ENCODE measurements at regions not wholly inside any gene's neighbourhood (a gene's known extent, or its start where the extent isn't known, plus 50 kb on each side); places are given as distances from the start of the nearest gene placed in this dataset.
"Not testable (repeated sequence)": the region's sequence is repeated elsewhere in the genome, so short reads cannot be mapped to it uniquely, and the experiment has no call there.

DNA sequence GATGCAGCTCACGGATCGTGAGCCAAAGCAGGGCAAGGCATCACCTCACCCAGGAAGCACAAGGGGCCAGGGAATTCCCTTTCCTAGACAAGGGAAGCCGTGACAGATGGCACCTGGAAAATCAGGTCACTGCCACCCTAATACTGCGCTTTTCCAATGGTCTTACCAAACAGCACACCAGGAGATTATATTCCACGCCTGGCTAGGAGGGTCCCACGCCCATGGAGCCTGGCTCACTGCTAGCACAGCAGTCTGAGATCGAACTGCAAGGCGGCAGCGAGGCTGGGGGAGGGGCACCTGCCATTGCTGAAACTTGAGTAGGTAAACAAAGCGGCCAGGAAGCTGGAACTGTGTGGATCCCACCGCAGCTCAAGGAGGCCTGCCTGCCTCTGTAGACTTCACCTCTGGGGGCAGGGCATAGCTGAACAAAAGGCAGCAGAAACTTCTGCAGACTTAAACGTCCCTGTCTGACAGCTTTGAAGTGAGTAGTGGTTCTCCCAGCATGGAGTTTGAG lies 205.2 kb upstream of the GRIK2 start:
- TF ChIP-seq, protein P1, sequence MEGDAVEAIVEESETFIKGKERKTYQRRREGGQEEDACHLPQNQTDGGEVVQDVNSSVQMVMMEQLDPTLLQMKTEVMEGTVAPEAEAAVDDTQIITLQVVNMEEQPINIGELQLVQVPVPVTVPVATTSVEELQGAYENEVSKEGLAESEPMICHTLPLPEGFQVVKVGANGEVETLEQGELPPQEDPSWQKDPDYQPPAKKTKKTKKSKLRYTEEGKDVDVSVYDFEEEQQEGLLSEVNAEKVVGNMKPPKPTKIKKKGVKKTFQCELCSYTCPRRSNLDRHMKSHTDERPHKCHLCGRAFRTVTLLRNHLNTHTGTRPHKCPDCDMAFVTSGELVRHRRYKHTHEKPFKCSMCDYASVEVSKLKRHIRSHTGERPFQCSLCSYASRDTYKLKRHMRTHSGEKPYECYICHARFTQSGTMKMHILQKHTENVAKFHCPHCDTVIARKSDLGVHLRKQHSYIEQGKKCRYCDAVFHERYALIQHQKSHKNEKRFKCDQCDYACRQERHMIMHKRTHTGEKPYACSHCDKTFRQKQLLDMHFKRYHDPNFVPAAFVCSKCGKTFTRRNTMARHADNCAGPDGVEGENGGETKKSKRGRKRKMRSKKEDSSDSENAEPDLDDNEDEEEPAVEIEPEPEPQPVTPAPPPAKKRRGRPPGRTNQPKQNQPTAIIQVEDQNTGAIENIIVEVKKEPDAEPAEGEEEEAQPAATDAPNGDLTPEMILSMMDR (IDR thresholded peaks at IDR 0.05), result not testable (repeated sequence)
- TF ChIP-seq POLR2A, POLR2AphosphoS5, EP300 (IDR thresholded peaks at IDR 0.05): not testable (repeated sequence)
